AG10803 (cell line): ENCODE measurements at regions not wholly inside any gene's neighbourhood (a gene's known extent, or its start where the extent isn't known, plus 50 kb on each side); places are given as distances from the start of the nearest gene placed in this dataset.

Experiments
- DNase-seq: peaks from one replicate; pipeline ENCODE4 v3.0.0; 2010; ENCODE audit warnings: low read depth
- H3K4me3 ChIP-seq: 2 replicates; pipeline ENCODE4 v1.5.1; 2011; ENCODE audit warnings: mild to moderate bottlenecking, low read length, control low read depth
- TF ChIP-seq, protein P1 (sequence below): conservative IDR thresholded peaks from 2 replicates; pipeline ENCODE4 v1.5.1; 2011; ENCODE audit warnings: mild to moderate bottlenecking, low read length, control low read depth, inconsistent platforms

GRCh38 chr9:80796632-80797031 is 892.7 kb downstream of the TLE1 start:
- no peak overlapping the region for H3K4me3 ChIP-seq
- TF ChIP-seq, protein P1, sequence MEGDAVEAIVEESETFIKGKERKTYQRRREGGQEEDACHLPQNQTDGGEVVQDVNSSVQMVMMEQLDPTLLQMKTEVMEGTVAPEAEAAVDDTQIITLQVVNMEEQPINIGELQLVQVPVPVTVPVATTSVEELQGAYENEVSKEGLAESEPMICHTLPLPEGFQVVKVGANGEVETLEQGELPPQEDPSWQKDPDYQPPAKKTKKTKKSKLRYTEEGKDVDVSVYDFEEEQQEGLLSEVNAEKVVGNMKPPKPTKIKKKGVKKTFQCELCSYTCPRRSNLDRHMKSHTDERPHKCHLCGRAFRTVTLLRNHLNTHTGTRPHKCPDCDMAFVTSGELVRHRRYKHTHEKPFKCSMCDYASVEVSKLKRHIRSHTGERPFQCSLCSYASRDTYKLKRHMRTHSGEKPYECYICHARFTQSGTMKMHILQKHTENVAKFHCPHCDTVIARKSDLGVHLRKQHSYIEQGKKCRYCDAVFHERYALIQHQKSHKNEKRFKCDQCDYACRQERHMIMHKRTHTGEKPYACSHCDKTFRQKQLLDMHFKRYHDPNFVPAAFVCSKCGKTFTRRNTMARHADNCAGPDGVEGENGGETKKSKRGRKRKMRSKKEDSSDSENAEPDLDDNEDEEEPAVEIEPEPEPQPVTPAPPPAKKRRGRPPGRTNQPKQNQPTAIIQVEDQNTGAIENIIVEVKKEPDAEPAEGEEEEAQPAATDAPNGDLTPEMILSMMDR: no peak
- no peak for DNase-seq

GRCh38 chr9:80794197-80794596 is 895.1 kb downstream of the TLE1 start:
- TF ChIP-seq, protein P1: no peak
- H3K4me3 ChIP-seq: no peak overlapping the region
- DNase-seq: no peak

- no peak for DNase-seq
- no peak overlapping the region for H3K4me3 ChIP-seq
- TF ChIP-seq, protein P1: no peak
Measured at GRCh38 chr9:80793706-80794105, 895.6 kb downstream of the TLE1 start.

GRCh38 chr9:80792726-80793125 is 896.6 kb downstream of the TLE1 start:
- TF ChIP-seq, protein P1: no peak
- no peak overlapping the region for H3K4me3 ChIP-seq
- no peak for DNase-seq

GRCh38 chr9:80791836-80792235 is 897.5 kb downstream of the TLE1 start:
- no peak for DNase-seq
- no peak overlapping the region for H3K4me3 ChIP-seq
- TF ChIP-seq, protein P1: no peak

- no peak overlapping the region for H3K4me3 ChIP-seq
- TF ChIP-seq, protein P1: no peak
- DNase-seq: no peak
Measured at GRCh38 chr9:80790764-80791163, 898.6 kb downstream of the TLE1 start.

- TF ChIP-seq, protein P1: no peak
- no peak for DNase-seq
- no peak overlapping the region for H3K4me3 ChIP-seq
Measured at GRCh38 chr9:80789831-80790230, 899.5 kb downstream of the TLE1 start.
